Fibroblast of lung (primary cell): ENCODE measurements at regions not wholly inside any gene's neighbourhood (a gene's known extent, or its start where the extent isn't known, plus 50 kb on each side); places are given as distances from the start of the nearest gene placed in this dataset.

ENCODE experiments used
- DNase-seq, 2 donors: peaks; one replicate each; pipeline versions ENCODE4 v3.0.0 to v3.0.0-alpha.2; 2010; ENCODE audit warnings: low read depth in 2 of 2
- H2AFZ ChIP-seq: 2 replicates; pipeline ENCODE4 v1.5.1; 2012; ENCODE audit warnings: low read length, control low read depth, inconsistent platforms
- H3K27ac ChIP-seq: 2 replicates; pipeline ENCODE4 v1.5.1; 2011; ENCODE audit warnings: low read length, control low read depth; ENCODE audit not compliant: insufficient read depth
- H3K27me3 ChIP-seq: 2 replicates; pipeline ENCODE4 v1.5.1; 2011; ENCODE audit warnings: mild to moderate bottlenecking, low read length; ENCODE audit not compliant: control insufficient read depth, insufficient read depth
- H3K36me3 ChIP-seq: 2 replicates; pipeline ENCODE4 v1.5.1; 2011; ENCODE audit warnings: low read length; ENCODE audit not compliant: control insufficient read depth, insufficient read depth
- H3K4me1 ChIP-seq: 2 replicates; pipeline ENCODE4 v1.5.1; 2011; ENCODE audit warnings: low read length; ENCODE audit not compliant: control insufficient read depth, insufficient read depth; ENCODE audit errors: extremely low read depth
- H3K4me2 ChIP-seq: 2 replicates; pipeline ENCODE4 v1.5.1; 2011; ENCODE audit warnings: low read length, control low read depth; ENCODE audit not compliant: insufficient read depth; ENCODE audit errors: extremely low read depth
- H3K4me3 ChIP-seq, 4 experiments: fragments of 200-600 bp in 1 of 4; sonication (generic) in 1 of 4; replicated peaks in 1 of 4; 2 replicates each; pipeline ENCODE4 v1.5.1; 2011 to 2016; ENCODE audit warnings: low read length in 4 of 4, low read depth in 3 of 4, mild to moderate bottlenecking in 3 of 4, control low read depth in 2 of 4, inconsistent platforms in 1 of 4, mixed read lengths in 1 of 4; ENCODE audit not compliant: insufficient read depth in 1 of 4; ENCODE audit errors: control extremely low read depth in 1 of 4
- H3K79me2 ChIP-seq: 2 replicates; pipeline ENCODE4 v1.5.1; 2012; ENCODE audit warnings: mild to moderate bottlenecking, low read length, inconsistent platforms; ENCODE audit not compliant: control insufficient read depth, insufficient read depth
- H3K9ac ChIP-seq: 2 replicates; pipeline ENCODE4 v1.5.1; 2011; ENCODE audit warnings: mild to moderate bottlenecking, low read length, control low read depth; ENCODE audit not compliant: insufficient read depth
- H3K9me3 ChIP-seq: 2 replicates; pipeline ENCODE4 v1.5.1; 2012; ENCODE audit warnings: low read depth, low read length; ENCODE audit not compliant: control insufficient read depth, insufficient read depth
- H4K20me1 ChIP-seq: 2 replicates; pipeline ENCODE4 v1.5.1; 2011; ENCODE audit warnings: low read length; ENCODE audit not compliant: control insufficient read depth, insufficient read depth; ENCODE audit errors: extremely low read depth
- EZH2 ChIP-seq: IDR thresholded peaks from 2 replicates; pipeline ENCODE4 v1.5.1; 2012; ENCODE audit warnings: low read length, control low read depth, mild to moderate bottlenecking; ENCODE audit errors: missing control alignments
- TF ChIP-seq, protein P1 (sequence below), 2 donors: IDR thresholded peaks in 1 of 2; conservative IDR thresholded peaks in 1 of 2; 1 replicate in 1 of 2; 2 replicates in 1 of 2; pipeline ENCODE4 v1.5.1; 2011 to 2012; ENCODE audit warnings: low read length in 2 of 2, control low read depth in 1 of 2, inconsistent platforms in 1 of 2, low read depth in 1 of 2, mild to moderate bottlenecking in 1 of 2

- H3K36me3 ChIP-seq = no peaks in the 10 kb centered on the region
- no peak overlapping the region for H3K4me2 ChIP-seq
- H2AFZ ChIP-seq = no peak overlapping the region
- peaks cover 39% of the 10 kb centered on the region for H3K27me3 ChIP-seq
- H3K4me1 ChIP-seq = no peaks in the 10 kb centered on the region
- H3K9me3 ChIP-seq = no peaks in the 10 kb centered on the region
- H3K79me2 ChIP-seq = no peaks in the 10 kb centered on the region
- H3K27ac ChIP-seq = no peak overlapping the region
- no peak overlapping the region for H3K9ac ChIP-seq
- no peaks in the 10 kb centered on the region for H4K20me1 ChIP-seq
- no peak overlapping the region for H3K4me3 ChIP-seq
- no peak for DNase-seq
- TF ChIP-seq EZH2 = no peak
- TF ChIP-seq, protein P1, sequence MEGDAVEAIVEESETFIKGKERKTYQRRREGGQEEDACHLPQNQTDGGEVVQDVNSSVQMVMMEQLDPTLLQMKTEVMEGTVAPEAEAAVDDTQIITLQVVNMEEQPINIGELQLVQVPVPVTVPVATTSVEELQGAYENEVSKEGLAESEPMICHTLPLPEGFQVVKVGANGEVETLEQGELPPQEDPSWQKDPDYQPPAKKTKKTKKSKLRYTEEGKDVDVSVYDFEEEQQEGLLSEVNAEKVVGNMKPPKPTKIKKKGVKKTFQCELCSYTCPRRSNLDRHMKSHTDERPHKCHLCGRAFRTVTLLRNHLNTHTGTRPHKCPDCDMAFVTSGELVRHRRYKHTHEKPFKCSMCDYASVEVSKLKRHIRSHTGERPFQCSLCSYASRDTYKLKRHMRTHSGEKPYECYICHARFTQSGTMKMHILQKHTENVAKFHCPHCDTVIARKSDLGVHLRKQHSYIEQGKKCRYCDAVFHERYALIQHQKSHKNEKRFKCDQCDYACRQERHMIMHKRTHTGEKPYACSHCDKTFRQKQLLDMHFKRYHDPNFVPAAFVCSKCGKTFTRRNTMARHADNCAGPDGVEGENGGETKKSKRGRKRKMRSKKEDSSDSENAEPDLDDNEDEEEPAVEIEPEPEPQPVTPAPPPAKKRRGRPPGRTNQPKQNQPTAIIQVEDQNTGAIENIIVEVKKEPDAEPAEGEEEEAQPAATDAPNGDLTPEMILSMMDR (conservative IDR thresholded peaks at IDR 0.05 in 1 of 2, IDR thresholded peaks at IDR 0.05 in 1 of 2; ENCODE audit: low read depth in 1 of 2, low read length in 2 of 2) = no peak
Observed at GRCh38 chr6:28777147-28777461, 146.7 kb downstream of the TRIM27 start.

DNA sequence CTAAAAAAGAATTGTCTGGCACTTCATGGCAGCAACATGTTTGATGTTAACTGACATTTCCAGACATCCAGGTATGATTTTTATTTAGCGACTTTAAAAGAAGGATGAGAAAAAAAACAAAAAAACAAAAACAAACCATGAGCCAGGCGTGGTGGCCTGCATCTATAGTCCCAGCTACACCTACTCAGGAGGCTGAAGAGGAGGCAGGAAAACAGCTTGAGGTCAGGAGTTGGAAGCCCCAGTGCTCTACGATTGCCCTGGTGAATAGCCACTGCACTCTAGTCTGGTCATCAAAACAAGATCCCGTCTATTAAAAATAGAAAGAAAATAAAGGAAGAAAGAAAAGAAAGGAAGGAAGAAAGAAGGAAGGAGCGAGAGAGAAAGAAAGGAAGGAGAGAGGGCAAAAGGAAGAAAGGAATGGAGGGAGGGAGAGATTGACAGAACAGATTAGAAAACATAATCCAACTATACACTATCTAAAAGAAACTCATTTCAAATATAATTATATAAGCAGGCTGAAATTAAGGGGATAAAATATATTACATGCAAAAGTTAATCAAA, 141.6 kb downstream of the TRIM27 start:
- Histone ChIP-seq H3K9me3 (no peaks in the 10 kb centered on the region), H3K4me1 (no peaks in the 10 kb centered on the region), H3K9ac (no peak overlapping the region), H3K4me3 (peak overlapping the region in 3 of 4 experiments; percentile 4 to 21 (median 11)), H3K27ac (no peak overlapping the region), H4K20me1 (no peaks in the 10 kb centered on the region), H3K4me2 (no peak overlapping the region), H3K27me3 (peaks cover 15% of the 10 kb centered on the region), H3K79me2 (no peaks in the 10 kb centered on the region), H3K36me3 (no peaks in the 10 kb centered on the region), H2AFZ (no peak overlapping the region)
- TF ChIP-seq, protein P1 (conservative IDR thresholded peaks at IDR 0.05 in 1 of 2, IDR thresholded peaks at IDR 0.05 in 1 of 2; ENCODE audit: low read depth in 1 of 2, low read length in 2 of 2) = no peak
- TF ChIP-seq EZH2 = no peak
- DNase-seq = no peak

- Histone ChIP-seq H3K4me3 (no peak overlapping the region), H3K4me1 (no peaks in the 10 kb centered on the region), H3K9ac (no peak overlapping the region)
Observed at GRCh38 chr6:28785962-28786679, 137.7 kb downstream of the TRIM27 start.

More at GRCh38 chr6:28785962-28786679, 137.7 kb downstream of the TRIM27 start:
- H3K36me3 ChIP-seq = no peaks in the 10 kb centered on the region
- TF ChIP-seq, protein P1 (conservative IDR thresholded peaks at IDR 0.05 in 1 of 2, IDR thresholded peaks at IDR 0.05 in 1 of 2; ENCODE audit: low read depth in 1 of 2, low read length in 2 of 2) = no peak
- TF ChIP-seq EZH2 = no peak
- no peaks in the 10 kb centered on the region for H3K9me3 ChIP-seq
- no peak overlapping the region for H3K4me2 ChIP-seq
- no peak overlapping the region for H2AFZ ChIP-seq
- no peak overlapping the region for H3K27ac ChIP-seq
- H4K20me1 ChIP-seq = no peaks in the 10 kb centered on the region
- H3K27me3 ChIP-seq = peaks cover 13% of the 10 kb centered on the region
- DNase-seq = no peak
- H3K79me2 ChIP-seq = no peaks in the 10 kb centered on the region
